HL-60 (cell line): ENCODE measurements at regions not wholly inside any gene's neighbourhood (a gene's known extent, or its start where the extent isn't known, plus 50 kb on each side); places are given as distances from the start of the nearest gene placed in this dataset.

Experiments used
- DNase-seq, 2 experiments: peaks; one replicate each; pipeline ENCODE4 v3.0.0-alpha.2; 2010 to 2020; ENCODE audit warnings: low read depth in 1 of 2, low spot score in 1 of 2
- H3K27ac ChIP-seq: fragments of 250-450 bp; sonication (Bioruptor Pico); replicated peaks from 2 replicates; pipeline ENCODE4 v1.5.1; 2020; ENCODE audit warnings: mild to moderate bottlenecking, moderate library complexity
- H3K27me3 ChIP-seq: fragments of 250-450 bp; sonication (Bioruptor Pico); 2 replicates; pipeline ENCODE4 v1.5.1; 2021; ENCODE audit warnings: mild to moderate bottlenecking, moderate library complexity; ENCODE audit not compliant: insufficient read depth, poor library complexity, severe bottlenecking
- H3K4me3 ChIP-seq: replicated peaks from 2 replicates; pipeline ENCODE4 v1.5.1; 2011; ENCODE audit warnings: mild to moderate bottlenecking, control low read depth, low read length; ENCODE audit not compliant: insufficient read depth
- CTCF ChIP-seq: IDR thresholded peaks from one replicate; pipeline ENCODE4 v1.5.1; 2011; ENCODE audit warnings: low read length, control low read depth, inconsistent platforms; ENCODE audit not compliant: insufficient read depth
- GABPA ChIP-seq: IDR thresholded peaks from 2 replicates; pipeline ENCODE4 v1.6.1; 2012; ENCODE audit warnings: low read depth
- POLR2AphosphoS5 ChIP-seq: IDR thresholded peaks from 2 replicates; pipeline ENCODE4 v1.6.1; 2012; ENCODE audit warnings: low read depth
- REST ChIP-seq: IDR thresholded peaks from 2 replicates; pipeline ENCODE4 v1.6.1; 2012; ENCODE audit warnings: low read depth; ENCODE audit not compliant: insufficient replicate concordance
- SPI1 ChIP-seq: IDR thresholded peaks from 2 replicates; pipeline ENCODE4 v1.6.1; 2012; ENCODE audit warnings: low read depth, mild to moderate bottlenecking, borderline replicate concordance

- DNase-seq: no peak
- no peaks in the 10 kb centered on the region for H3K27me3 ChIP-seq
- no peak overlapping the region for H3K4me3 ChIP-seq
- H3K27ac ChIP-seq: no peak overlapping the region
- TF ChIP-seq REST (no peak), POLR2AphosphoS5 (no peak), CTCF (no peak), SPI1 (no peak), GABPA (no peak)
These were observed 187.2 kb downstream of the PPP1R3A start for GRCh38 chr7:113731571-113731970.

- Histone ChIP-seq H3K27me3 (no peaks in the 10 kb centered on the region), H3K27ac (no peak overlapping the region), H3K4me3 (no peak overlapping the region)
- TF ChIP-seq SPI1 (no peak), CTCF (no peak), POLR2AphosphoS5 (no peak), GABPA (no peak), REST (no peak)
- DNase-seq: no peak
These were observed 188.4 kb downstream of the PPP1R3A start for GRCh38 chr7:113730309-113730955.

GRCh38 chr7:113727486-113727885, 191.3 kb downstream of the PPP1R3A start:
- no peak for DNase-seq
- Histone ChIP-seq H3K4me3 (no peak overlapping the region), H3K27ac (no peak overlapping the region), H3K27me3 (no peaks in the 10 kb centered on the region)
- TF ChIP-seq REST: no peak
- no peak for TF ChIP-seq POLR2AphosphoS5
- no peak for TF ChIP-seq CTCF
- no peak for TF ChIP-seq GABPA
- TF ChIP-seq SPI1: no peak
